Neural progenitor cell (in vitro differentiated cells): ENCODE measurements at regions not wholly inside any gene's neighbourhood (a gene's known extent, or its start where the extent isn't known, plus 50 kb on each side); places are given as distances from the start of the nearest gene placed in this dataset.

Experiments used
- EZH2phosphoT487 ChIP-seq: fragments of 200-600 bp; sonication (generic); IDR thresholded peaks from 2 replicates; pipeline ENCODE4 v1.6.1; 2017; ENCODE audit warnings: antibody characterized with exemption
- TF ChIP-seq, protein P1 (sequence below): fragments of 200-600 bp; sonication (generic); IDR thresholded peaks from 2 replicates; pipeline ENCODE4 v1.5.1; 2017; ENCODE audit warnings: antibody characterized with exemption, mild to moderate bottlenecking

DNA sequence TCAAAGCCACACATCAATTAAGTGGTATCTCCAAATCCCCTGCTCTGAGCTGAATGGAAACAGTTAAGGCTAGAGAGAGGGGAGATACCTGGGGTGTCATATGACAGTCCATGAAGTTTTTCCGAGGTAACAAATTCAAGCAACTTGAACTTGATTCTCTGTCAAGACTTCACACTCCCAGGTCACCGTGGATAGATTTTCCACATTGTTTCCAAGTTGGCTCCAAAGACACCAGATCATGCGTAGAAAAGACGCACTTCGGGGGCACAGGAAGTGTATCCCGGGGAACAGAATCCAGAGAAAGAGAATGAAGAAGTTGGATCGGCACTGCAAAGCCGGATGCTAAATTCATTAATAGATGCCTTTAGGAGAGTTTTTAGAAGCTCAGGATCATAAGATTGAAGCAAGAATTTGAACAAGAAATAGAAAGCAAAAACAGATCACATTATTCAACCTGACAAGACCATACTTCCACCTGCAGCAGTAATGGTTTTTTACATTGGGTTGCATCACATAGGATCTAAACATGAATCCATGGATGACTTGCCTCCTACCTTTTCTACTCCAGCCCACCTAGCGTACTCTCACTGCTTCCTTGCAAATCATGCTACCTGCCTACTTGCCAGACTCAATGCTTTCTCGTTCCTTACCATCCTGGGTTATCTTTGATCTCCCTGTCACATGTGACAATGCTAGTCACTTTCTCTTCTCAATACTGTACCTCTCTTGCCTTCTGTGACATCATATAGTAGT is 253.0 kb upstream of the ADAMTS9 start:
- TF ChIP-seq, protein P1, sequence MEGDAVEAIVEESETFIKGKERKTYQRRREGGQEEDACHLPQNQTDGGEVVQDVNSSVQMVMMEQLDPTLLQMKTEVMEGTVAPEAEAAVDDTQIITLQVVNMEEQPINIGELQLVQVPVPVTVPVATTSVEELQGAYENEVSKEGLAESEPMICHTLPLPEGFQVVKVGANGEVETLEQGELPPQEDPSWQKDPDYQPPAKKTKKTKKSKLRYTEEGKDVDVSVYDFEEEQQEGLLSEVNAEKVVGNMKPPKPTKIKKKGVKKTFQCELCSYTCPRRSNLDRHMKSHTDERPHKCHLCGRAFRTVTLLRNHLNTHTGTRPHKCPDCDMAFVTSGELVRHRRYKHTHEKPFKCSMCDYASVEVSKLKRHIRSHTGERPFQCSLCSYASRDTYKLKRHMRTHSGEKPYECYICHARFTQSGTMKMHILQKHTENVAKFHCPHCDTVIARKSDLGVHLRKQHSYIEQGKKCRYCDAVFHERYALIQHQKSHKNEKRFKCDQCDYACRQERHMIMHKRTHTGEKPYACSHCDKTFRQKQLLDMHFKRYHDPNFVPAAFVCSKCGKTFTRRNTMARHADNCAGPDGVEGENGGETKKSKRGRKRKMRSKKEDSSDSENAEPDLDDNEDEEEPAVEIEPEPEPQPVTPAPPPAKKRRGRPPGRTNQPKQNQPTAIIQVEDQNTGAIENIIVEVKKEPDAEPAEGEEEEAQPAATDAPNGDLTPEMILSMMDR = no peak
- no peak for TF ChIP-seq EZH2phosphoT487
